ENCODE measurements at regions not wholly inside any gene's neighbourhood (a gene's known extent, or its start where the extent isn't known, plus 50 kb on each side); places are given as distances from the start of the nearest gene placed in this dataset.

DNA sequence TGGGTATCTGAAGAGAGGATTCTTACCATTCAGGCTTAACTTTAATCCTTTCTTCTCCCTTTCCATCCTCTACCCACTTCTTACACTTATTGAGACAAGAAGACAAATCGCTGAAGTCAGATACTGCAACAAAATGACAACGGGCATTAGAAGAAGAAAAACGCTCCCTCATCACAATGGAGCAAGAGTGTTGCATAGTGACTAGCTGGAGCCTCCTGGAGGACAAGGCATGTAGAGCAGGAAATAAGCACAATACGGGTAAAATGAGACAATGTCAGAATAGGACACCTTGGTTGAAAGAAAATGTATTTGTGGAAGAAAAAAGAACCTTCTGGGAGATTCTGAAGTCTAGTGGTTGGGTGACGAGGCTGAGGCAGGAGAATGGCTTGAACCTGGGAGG is 501.0 kb downstream of the RERGL start:
- CTCF ChIA-PET, result interaction anchor here (0.6 to 2.4 kb wide), 6 partner anchors 10 to 1422 kb away, joined by 3 to 17 read pairs (median 4); no protein-coding TSS in a partner anchor
- no TSS peak for BruUV-seq (replicated peaks)
- Mint-ChIP-seq H3K4me1 (ENCODE audit: insufficient read depth, unreplicated experiment) (no peaks in the 10 kb centered on the region), H3K27ac (ENCODE audit: low read depth, unreplicated experiment) (no peak overlapping the region), H3K9me3 (ENCODE audit: unreplicated experiment) (no peaks in the 10 kb centered on the region), H3K36me3 (ENCODE audit: insufficient read depth, unreplicated experiment) (no peaks in the 10 kb centered on the region), H3K27me3 (ENCODE audit: insufficient read depth, unreplicated experiment) (peaks cover 24% of the 10 kb centered on the region), H3K4me3 (ENCODE audit: unreplicated experiment) (no peak overlapping the region)
- POLR2A ChIA-PET, result no interaction called here
- DNase-seq (ENCODE audit: unreplicated experiment), result peak; percentile 47
- TF ChIP-seq, protein P1, sequence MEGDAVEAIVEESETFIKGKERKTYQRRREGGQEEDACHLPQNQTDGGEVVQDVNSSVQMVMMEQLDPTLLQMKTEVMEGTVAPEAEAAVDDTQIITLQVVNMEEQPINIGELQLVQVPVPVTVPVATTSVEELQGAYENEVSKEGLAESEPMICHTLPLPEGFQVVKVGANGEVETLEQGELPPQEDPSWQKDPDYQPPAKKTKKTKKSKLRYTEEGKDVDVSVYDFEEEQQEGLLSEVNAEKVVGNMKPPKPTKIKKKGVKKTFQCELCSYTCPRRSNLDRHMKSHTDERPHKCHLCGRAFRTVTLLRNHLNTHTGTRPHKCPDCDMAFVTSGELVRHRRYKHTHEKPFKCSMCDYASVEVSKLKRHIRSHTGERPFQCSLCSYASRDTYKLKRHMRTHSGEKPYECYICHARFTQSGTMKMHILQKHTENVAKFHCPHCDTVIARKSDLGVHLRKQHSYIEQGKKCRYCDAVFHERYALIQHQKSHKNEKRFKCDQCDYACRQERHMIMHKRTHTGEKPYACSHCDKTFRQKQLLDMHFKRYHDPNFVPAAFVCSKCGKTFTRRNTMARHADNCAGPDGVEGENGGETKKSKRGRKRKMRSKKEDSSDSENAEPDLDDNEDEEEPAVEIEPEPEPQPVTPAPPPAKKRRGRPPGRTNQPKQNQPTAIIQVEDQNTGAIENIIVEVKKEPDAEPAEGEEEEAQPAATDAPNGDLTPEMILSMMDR (IDR thresholded peaks at IDR 0.05; ENCODE audit: unreplicated experiment), result peak; percentile 62
- intact Hi-C loops (cut with micrococcal nuclease), result loop anchor here (1.0 to 5.0 kb wide), 2 partner anchors 338 to 649 kb away; no protein-coding TSS in a partner anchor

DNA sequence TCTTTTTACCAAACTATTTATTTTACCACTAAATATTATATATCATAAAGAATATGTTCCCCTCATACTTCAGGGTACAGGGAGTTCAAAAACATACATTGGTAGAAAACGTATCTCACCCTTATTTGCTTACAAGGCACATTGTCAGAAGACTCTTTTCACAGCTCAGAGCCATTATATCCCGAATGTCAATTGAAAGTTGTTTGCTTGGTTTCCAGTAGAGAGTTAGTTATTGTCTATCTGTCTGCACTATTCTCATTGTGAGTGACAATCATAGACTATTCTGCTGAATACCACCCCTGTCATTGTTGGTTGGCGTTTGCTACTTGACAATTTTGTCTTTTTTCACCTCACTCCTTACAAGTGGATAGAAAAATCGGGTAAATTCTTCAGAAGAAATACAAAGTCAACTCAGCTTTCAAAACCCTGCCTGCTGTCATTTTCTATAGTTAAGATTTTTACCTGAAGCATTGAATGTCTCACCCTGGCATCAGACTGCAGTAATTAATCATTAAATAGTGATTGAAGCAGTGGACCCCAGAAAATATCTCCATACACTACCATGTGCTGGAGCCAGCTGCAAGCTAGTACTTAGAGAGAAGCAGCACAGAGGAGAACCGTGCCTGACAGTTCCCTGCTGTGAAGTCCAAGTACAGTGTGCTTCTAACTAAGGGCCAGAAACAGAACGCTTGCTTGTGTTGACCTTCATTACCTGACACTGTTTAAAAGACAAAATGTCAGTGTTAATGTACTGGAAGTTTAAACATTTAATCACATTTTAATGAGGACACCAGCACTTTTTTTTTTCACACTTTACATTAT is 510.6 kb downstream of the RERGL start:
- BruUV-seq (replicated peaks), result no TSS peak
- no peak overlapping the region for H3K27ac Mint-ChIP-seq (ENCODE audit: low read depth, unreplicated experiment)
- CTCF ChIA-PET, result interaction anchor here (0.8 to 2.4 kb wide), 2 partner anchors 10 to 299 kb away, joined by 3 to 5 read pairs; no protein-coding TSS in a partner anchor
- intact Hi-C loops (cut with micrococcal nuclease), result no loop called here
- peaks cover 57% of the 10 kb centered on the region for H3K27me3 Mint-ChIP-seq (ENCODE audit: insufficient read depth, unreplicated experiment)
- DNase-seq (ENCODE audit: unreplicated experiment), result no peak
- H3K4me1 Mint-ChIP-seq (ENCODE audit: insufficient read depth, unreplicated experiment), result no peaks in the 10 kb centered on the region
- no peaks in the 10 kb centered on the region for H3K9me3 Mint-ChIP-seq (ENCODE audit: unreplicated experiment)
- H3K36me3 Mint-ChIP-seq (ENCODE audit: insufficient read depth, unreplicated experiment), result no peaks in the 10 kb centered on the region
- TF ChIP-seq, protein P1 (IDR thresholded peaks at IDR 0.05; ENCODE audit: unreplicated experiment), result no peak
- POLR2A ChIA-PET, result no interaction called here
- H3K4me3 Mint-ChIP-seq (ENCODE audit: unreplicated experiment), result no peak overlapping the region

DNA sequence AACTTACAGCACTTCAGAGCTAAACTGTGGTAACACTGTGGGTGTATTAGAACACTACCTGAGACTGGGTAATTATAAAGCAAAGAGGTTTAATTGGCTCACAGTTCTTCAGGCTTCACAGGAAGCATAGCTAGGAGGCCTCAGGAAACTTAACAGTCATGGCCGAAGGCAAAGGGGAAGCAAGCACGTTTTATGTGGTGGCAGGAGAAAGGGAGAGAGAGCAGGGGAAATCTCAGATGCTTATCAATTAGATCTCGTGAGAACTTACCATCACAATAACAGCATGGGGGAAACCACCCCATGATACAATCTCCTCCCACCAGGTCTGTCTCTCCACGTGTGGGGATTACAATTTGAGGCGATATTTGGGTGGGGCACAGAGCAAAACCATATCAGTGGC is 512.6 kb downstream of the RERGL start:
- ChIA-PET POLR2A (no interaction called here), CTCF (interaction anchor here (0.6 kb wide), 1 partner anchor 81 kb away, joined by 4 read pairs; no protein-coding TSS in a partner anchor)
- BruUV-seq (replicated peaks), result no TSS peak
- Mint-ChIP-seq H3K4me3 (ENCODE audit: unreplicated experiment) (no peak overlapping the region), H3K4me1 (ENCODE audit: insufficient read depth, unreplicated experiment) (no peaks in the 10 kb centered on the region), H3K27me3 (ENCODE audit: insufficient read depth, unreplicated experiment) (peaks cover 62% of the 10 kb centered on the region), H3K36me3 (ENCODE audit: insufficient read depth, unreplicated experiment) (no peaks in the 10 kb centered on the region), H3K9me3 (ENCODE audit: unreplicated experiment) (no peaks in the 10 kb centered on the region), H3K27ac (ENCODE audit: low read depth, unreplicated experiment) (no peak overlapping the region)
- TF ChIP-seq, protein P1 (IDR thresholded peaks at IDR 0.05; ENCODE audit: unreplicated experiment), result no peak
- intact Hi-C loops (cut with micrococcal nuclease), result no loop called here
- no peak for DNase-seq (ENCODE audit: unreplicated experiment)

DNA sequence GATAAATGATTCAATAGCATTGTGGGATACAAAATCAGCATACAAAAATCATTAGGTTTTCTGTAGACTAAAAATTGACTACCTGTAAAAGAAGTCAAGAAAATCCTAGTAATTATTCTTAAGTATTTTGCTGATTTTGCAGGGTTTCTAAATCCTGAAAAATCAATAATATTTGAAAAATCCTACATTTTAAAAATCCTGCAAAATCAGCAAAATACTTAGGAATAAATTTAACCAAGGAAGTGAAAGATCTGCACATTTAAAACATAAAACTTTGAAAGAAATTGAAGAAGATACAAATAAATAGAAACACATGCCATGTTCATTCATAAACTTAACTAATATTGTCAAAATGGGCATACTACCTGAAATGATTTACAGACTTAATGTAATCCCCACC is 517.7 kb downstream of the RERGL start:
- Mint-ChIP-seq H3K4me3 (ENCODE audit: unreplicated experiment) (no peak overlapping the region), H3K4me1 (ENCODE audit: insufficient read depth, unreplicated experiment) (no peaks in the 10 kb centered on the region), H3K27ac (ENCODE audit: low read depth, unreplicated experiment) (no peak overlapping the region), H3K36me3 (ENCODE audit: insufficient read depth, unreplicated experiment) (no peaks in the 10 kb centered on the region), H3K27me3 (ENCODE audit: insufficient read depth, unreplicated experiment) (peaks cover 26% of the 10 kb centered on the region), H3K9me3 (ENCODE audit: unreplicated experiment) (no peaks in the 10 kb centered on the region)
- intact Hi-C loops (cut with micrococcal nuclease), result no loop called here
- ChIA-PET POLR2A (no interaction called here), CTCF (no interaction called here)
- DNase-seq (ENCODE audit: unreplicated experiment), result no peak
- BruUV-seq (replicated peaks), result no TSS peak
- TF ChIP-seq, protein P1 (IDR thresholded peaks at IDR 0.05; ENCODE audit: unreplicated experiment), result no peak
